ENCODE measurements at regions not wholly inside any gene's neighbourhood (a gene's known extent, or its start where the extent isn't known, plus 50 kb on each side); places are given as distances from the start of the nearest gene placed in this dataset.

- TF ChIP-seq CTCF (IDR thresholded peaks at IDR 0.05): no peak
- no peak for TF ChIP-seq POLR2AphosphoS5 (IDR thresholded peaks at IDR 0.05; ENCODE audit: low read depth, low read length)
- no peak for TF ChIP-seq TCF7L2 (IDR thresholded peaks at IDR 0.05; ENCODE audit: low read depth, low read length)
Measured at GRCh38 chr4:28883211-28883610, 1837.0 kb upstream of the PCDH7 start.

Measured in Panc1 (cell line).